ENCODE measurements at regions not wholly inside any gene's neighbourhood (a gene's known extent, or its start where the extent isn't known, plus 50 kb on each side); places are given as distances from the start of the nearest gene placed in this dataset.

GRCh38 chr13:111949311-111949710 lies 117.6 kb upstream of the SOX1 start:
- TF ChIP-seq POLR2A (IDR thresholded peaks at IDR 0.05; ENCODE audit: low read depth, low read length): no peak
- no peak for TF ChIP-seq POLR2AphosphoS5 (IDR thresholded peaks at IDR 0.05; ENCODE audit: low read depth, low read length)

Data from GM12891 (cell line).